Tibial nerve (tissue), 4 donors: ENCODE measurements at regions not wholly inside any gene's neighbourhood (a gene's known extent, or its start where the extent isn't known, plus 50 kb on each side); places are given as distances from the start of the nearest gene placed in this dataset.

Experiments
- DNase-seq, 2 donors: peaks; one replicate each; pipeline ENCODE4 v3.0.0-alpha.2; 2019; ENCODE audit warnings: low spot score in 2 of 2
- H3K27ac ChIP-seq, 4 donors: fragments of 200-600 bp; sonication (generic) in 3 of 4; one replicate each; pipeline ENCODE4 v1.5.1; 2017 to 2019; ENCODE audit warnings: mild to moderate bottlenecking in 1 of 4
- H3K27me3 ChIP-seq, 2 donors: fragments of 200-600 bp; sonication (generic) in 1 of 2; one replicate each; pipeline versions ENCODE4 v1.5.1 to v1.6.0; 2017 to 2019
- H3K36me3 ChIP-seq, 3 donors: fragments of 200-600 bp; sonication (generic); one replicate each; pipeline ENCODE4 v1.5.1; 2018 to 2019
- H3K4me1 ChIP-seq, 4 donors: fragments of 200-600 bp; sonication (generic) in 3 of 4; one replicate each; pipeline ENCODE4 v1.5.1; 2017 to 2019
- H3K4me3 ChIP-seq, 4 donors: fragments of 200-600 bp; sonication (generic) in 3 of 4; one replicate each; pipeline ENCODE4 v1.5.1; 2017 to 2019; ENCODE audit warnings: mild to moderate bottlenecking in 1 of 4, moderate library complexity in 1 of 4
- H3K9me3 ChIP-seq, 4 donors: fragments of 200-600 bp; sonication (generic) in 3 of 4; one replicate each; pipeline ENCODE4 v1.5.1; 2017 to 2019
- CTCF ChIP-seq, 5 experiments: fragments of 200-600 bp in 3 of 5; fragments of 450-650 bp in 2 of 5; sonication (generic) in 3 of 5; IDR thresholded peaks; one replicate each; pipeline ENCODE4 v1.5.1; 2016 to 2019; ENCODE audit warnings: antibody characterized with exemption in 5 of 5, mild to moderate bottlenecking in 3 of 5, moderate library complexity in 2 of 5
- EP300 ChIP-seq, 2 donors: sonication (generic); formaldehyde crosslinking; IDR thresholded peaks; one replicate each; pipeline ENCODE4 v1.6.1; 2017; ENCODE audit warnings: antibody characterized with exemption in 2 of 2, mild to moderate bottlenecking in 1 of 2
- POLR2A ChIP-seq, 2 donors: fragments of 450-650 bp; IDR thresholded peaks; one replicate each; pipeline ENCODE4 v1.6.1; 2017; ENCODE audit warnings: antibody characterized with exemption in 2 of 2, mild to moderate bottlenecking in 2 of 2, moderate library complexity in 2 of 2
- WGBS, 2 donors: methylation state at CpG; one replicate each; pipeline ENCODE4 v1.1.5; 2018; 5-methylcytosine and 5-hydroxymethylcytosine counted together

- Histone ChIP-seq H3K27me3 (no peaks in the 10 kb centered on the region), H3K27ac (no peak overlapping the region), H3K4me1 (no peaks in the 10 kb centered on the region), H3K9me3 (no peaks in the 10 kb centered on the region), H3K4me3 (no peak overlapping the region), H3K36me3 (no peaks in the 10 kb centered on the region)
- DNase-seq, result no peak
- no peak for TF ChIP-seq POLR2A (IDR thresholded peaks at IDR 0.05)
- no peak for TF ChIP-seq CTCF (IDR thresholded peaks at IDR 0.05)
- TF ChIP-seq EP300 (IDR thresholded peaks at IDR 0.05), result no peak
- WGBS, 2 donors, result 86 to 94% methylated on average over 10 of the region's 10 CpGs
These were observed 105.5 kb upstream of the BACH2 start for GRCh38 chr6:90401933-90402830.

GRCh38 chr6:90399970-90400369 is 103.3 kb upstream of the BACH2 start:
- 87 to 89% methylated on average over 12 of the region's 12 CpGs for WGBS, 2 donors
- H3K36me3 ChIP-seq, result no peaks in the 10 kb centered on the region

GRCh38 chr6:90397929-90398674 is 101.5 kb upstream of the BACH2 start:
- no peaks in the 10 kb centered on the region for H3K4me1 ChIP-seq
- 58 to 59% methylated on average over 5 of the region's 5 CpGs for WGBS, 2 donors
- no peak for TF ChIP-seq POLR2A (IDR thresholded peaks at IDR 0.05)
- TF ChIP-seq EP300 (IDR thresholded peaks at IDR 0.05), result no peak
- TF ChIP-seq CTCF (IDR thresholded peaks at IDR 0.05), result no peak
- no peaks in the 10 kb centered on the region for H3K27me3 ChIP-seq
- H3K9me3 ChIP-seq, result no peaks in the 10 kb centered on the region
- no peaks in the 10 kb centered on the region for H3K36me3 ChIP-seq
- no peak overlapping the region for H3K27ac ChIP-seq
- no peak overlapping the region for H3K4me3 ChIP-seq
- DNase-seq, result no peak

More at GRCh38 chr6:90399970-90400369, 103.3 kb upstream of the BACH2 start:
- no peaks in the 10 kb centered on the region for H3K27me3 ChIP-seq
- no peaks in the 10 kb centered on the region for H3K4me1 ChIP-seq
- TF ChIP-seq POLR2A (IDR thresholded peaks at IDR 0.05), result no peak
- no peak for TF ChIP-seq CTCF (IDR thresholded peaks at IDR 0.05)
- no peak overlapping the region for H3K27ac ChIP-seq
- H3K4me3 ChIP-seq, result no peak overlapping the region
- no peaks in the 10 kb centered on the region for H3K9me3 ChIP-seq
- no peak for DNase-seq

- no peak for DNase-seq
- Histone ChIP-seq H3K36me3 (no peaks in the 10 kb centered on the region), H3K27ac (no peak overlapping the region), H3K4me3 (no peak overlapping the region), H3K9me3 (no peaks in the 10 kb centered on the region), H3K4me1 (no peaks in the 10 kb centered on the region), H3K27me3 (no peaks in the 10 kb centered on the region)
- WGBS, 2 donors, result 85 to 86% methylated on average over 4 of the region's 4 CpGs
- TF ChIP-seq POLR2A (IDR thresholded peaks at IDR 0.05), result no peak
- no peak for TF ChIP-seq EP300 (IDR thresholded peaks at IDR 0.05)
- no peak for TF ChIP-seq CTCF (IDR thresholded peaks at IDR 0.05)
These were observed 100.4 kb upstream of the BACH2 start for GRCh38 chr6:90397047-90397446.
